HT-29 (cell line): ENCODE measurements at regions not wholly inside any gene's neighbourhood (a gene's known extent, or its start where the extent isn't known, plus 50 kb on each side); places are given as distances from the start of the nearest gene placed in this dataset.

Experiments
- DNase-seq: peaks from one replicate; pipeline ENCODE4 v3.0.0-alpha.2; 2015; ENCODE audit warnings: low spot score

DNA sequence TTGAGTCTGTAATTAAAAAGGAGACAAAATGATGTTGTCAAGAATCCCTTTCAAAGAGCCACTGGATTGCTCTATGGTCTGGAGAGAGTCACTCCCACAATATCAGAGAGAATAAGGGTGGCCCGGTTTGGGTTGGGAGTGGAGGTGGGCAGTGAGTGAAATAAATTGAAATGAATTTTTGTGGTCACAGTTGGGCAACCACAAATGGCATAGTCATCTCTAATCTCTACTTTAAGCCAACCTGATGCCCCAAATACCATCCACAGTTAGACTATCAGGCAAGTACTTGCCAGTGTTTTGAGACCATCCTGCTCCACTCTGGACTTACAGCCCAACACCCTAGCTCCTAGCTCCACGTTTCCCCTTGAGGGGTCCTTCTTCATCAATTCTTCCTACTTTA is 559.7 kb downstream of the BCL11A start:
- DNase-seq = no peak

DNA sequence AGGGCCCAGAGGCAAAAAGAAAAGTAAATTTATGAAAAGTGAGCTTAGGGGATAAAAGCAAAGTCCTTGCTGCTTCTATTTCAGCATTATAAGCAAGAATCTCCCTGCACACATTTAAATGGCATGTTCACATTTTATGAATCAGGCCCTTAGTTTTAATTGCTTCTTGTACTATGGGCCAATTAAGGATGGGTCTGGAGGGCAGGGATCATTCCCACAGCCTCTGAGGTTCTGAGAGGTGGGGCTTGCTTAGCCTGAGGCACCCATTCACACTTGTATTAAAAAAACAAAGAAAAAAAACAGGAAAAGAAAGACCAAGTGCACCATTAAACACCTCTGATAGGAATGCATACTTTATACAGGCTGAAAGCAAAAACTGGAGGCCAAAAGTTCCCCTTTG is 565.1 kb downstream of the BCL11A start:
- DNase-seq = no peak

- no peak for DNase-seq
Observed at GRCh38 chr2:59986511-59986910, 566.9 kb downstream of the BCL11A start.

GRCh38 chr2:59985923-59986322 is 567.5 kb downstream of the BCL11A start:
- DNase-seq = no peak

DNA sequence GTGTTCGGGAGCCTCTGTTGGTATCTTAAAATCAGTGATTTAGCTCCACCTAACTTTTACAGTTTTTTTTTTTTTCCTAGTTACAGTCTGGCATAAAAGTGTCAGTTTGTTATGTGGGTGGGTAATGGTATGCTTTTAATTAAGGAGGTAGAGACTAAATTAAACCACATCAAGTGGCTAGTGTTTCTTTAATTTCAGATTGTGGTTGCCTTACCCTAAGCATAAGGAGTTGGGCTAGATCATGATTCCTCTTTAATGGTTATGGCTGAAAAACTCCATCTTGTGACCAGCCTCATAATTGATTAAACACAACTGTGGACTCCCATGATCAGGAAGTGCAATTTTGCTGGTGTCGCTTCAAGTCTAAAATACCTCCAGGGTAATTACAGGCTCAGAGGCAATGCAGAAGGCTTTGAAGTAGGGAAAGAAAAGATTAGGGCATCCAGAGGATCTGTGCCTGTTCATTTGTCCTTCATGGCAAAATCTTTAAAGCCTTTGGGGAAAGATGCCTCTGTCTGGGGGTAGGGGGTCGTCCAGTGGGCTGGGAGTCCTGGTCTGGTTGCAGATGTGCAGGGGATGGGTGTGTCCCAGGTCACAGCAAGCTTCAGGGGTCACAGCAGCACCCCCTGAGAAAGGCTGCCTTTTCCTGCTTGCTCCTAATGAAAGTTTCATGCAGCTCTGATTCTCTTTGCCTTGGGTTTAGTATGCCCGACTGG is 579.2 kb downstream of the BCL11A start:
- DNase-seq = no peak

DNA sequence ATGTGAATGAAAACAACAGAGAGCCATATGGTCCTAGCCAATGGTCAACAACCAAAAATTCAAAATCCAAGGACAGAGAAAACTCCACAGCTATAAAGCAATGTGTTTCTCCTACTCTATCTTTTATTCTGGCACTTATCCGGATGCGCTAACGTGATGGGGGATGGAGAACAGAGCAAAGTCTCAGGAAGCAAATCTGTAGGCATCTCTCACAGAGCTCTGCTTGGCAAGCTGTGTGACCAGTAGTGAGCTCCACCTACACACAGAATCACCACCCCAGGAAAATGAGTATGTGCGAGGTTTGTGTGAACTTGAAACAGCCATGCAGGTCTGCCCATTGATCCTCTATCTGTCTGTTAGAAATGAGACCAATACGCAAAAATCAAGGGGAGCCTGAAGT is 584.3 kb downstream of the BCL11A start:
- DNase-seq = peak; percentile 1

- DNase-seq = no peak
Observed at GRCh38 chr2:59968441-59968840, 585.0 kb downstream of the BCL11A start.

GRCh38 chr2:59967691-59968090 is 585.8 kb downstream of the BCL11A start:
- no peak for DNase-seq

DNA sequence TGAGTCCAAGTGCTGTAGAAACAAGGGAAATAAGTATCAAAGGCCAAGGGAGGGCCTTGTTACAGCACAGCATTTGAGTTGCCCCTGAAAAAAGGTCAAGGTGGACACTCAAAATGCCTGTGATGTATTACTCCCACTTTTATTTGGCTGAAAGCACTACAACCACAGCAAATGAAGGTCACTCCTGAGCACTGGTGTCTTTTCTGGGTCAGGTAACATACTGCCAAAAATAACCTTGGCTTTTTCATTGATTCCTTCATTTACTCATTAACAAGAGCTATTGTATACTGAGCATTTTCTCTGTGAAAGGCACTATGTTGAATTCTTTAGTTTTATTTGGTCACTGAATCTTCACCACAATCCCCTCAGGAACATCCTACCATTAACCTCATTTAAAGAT is 590.3 kb downstream of the BCL11A start:
- no peak for DNase-seq

GRCh38 chr2:59961746-59962145 is 591.7 kb downstream of the BCL11A start:
- DNase-seq = no peak

DNA sequence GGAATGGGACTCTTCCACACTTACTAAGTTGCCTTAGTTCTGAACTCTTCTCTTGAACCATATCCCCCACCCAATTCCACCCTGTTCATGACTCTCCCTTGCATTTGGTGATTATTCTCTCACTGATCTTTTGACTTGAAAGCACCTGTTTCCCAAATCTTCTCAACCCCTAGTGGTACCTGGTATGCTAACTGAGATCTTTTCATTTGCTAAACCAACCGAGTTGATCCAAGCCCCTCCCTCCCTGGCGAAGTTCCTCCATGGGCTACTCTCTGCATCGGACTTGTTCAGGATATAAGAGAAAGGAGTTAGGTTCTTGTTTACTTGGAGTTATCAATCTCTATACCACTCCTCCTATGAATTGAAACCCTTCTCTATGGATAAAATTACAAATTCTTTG is 593.5 kb downstream of the BCL11A start:
- no peak for DNase-seq

GRCh38 chr2:59957504-59957903 is 596.0 kb downstream of the BCL11A start:
- no peak for DNase-seq

DNA sequence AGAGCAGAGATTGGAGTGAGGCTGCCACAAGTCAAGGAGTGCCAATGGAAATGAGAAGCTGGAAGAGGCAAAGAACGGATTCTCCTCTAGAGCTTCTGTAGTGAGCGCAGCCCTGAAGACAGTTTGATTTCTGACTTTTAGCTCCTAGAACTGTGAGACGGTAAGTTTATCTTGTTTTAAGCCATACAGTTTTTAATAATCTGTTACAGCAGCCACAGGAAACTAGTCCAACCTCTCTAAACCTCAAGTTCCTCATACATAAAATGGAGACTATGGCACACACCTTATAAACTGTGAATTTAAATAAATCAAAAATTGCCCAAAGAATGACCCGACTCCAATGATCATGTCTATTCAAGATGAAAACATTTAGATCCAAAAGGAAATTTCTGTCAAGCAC is 596.5 kb downstream of the BCL11A start:
- DNase-seq = no peak

- peak; percentile 2 for DNase-seq
Observed at GRCh38 chr2:59947917-59948541, 605.4 kb downstream of the BCL11A start.

GRCh38 chr2:59947209-59947608 is 606.2 kb downstream of the BCL11A start:
- no peak for DNase-seq

- DNase-seq = no peak
Observed at GRCh38 chr2:59939236-59939635, 614.2 kb downstream of the BCL11A start.

DNA sequence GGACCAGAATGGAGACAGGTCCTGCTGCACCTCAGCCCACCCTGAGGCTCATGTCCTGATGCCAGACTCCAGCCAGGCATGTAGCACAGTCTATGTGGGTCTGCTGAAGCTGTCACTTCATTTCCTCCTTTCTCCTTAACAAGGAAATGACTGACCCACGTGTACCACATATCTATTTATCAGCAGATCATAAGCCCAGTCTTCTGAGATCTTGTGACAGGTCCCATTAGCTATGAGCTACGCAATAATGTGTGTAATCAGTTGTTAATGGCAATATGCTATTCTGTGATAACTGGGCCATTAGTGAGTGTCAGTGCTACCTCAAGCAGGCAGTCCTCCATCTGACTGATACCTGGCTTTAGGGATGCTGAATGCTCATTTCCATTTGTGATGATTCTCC is 615.3 kb downstream of the BCL11A start:
- DNase-seq = no peak

DNA sequence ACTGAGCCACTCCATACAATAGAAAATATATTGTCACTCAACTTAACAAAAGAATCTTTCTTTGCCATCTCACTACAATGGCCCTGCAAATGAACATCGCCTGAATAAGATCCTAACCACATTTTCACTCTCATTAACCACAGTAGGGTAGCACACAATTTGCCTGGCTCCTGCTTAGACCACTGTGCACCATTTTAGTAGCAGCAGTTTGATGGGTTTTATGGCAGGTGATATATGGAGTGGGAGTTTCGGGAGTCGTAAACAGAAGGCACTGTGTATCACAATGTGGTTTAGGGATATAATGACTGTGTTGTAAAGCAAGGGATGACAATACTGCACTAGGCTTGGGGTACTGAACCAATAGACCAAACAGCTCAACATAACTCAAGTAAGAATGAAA is 617.4 kb downstream of the BCL11A start:
- DNase-seq = no peak

- DNase-seq = peak; percentile 21
Observed at GRCh38 chr2:59935005-59935404, 618.4 kb downstream of the BCL11A start.

GRCh38 chr2:59933948-59934347 is 619.5 kb downstream of the BCL11A start:
- DNase-seq = no peak

DNA sequence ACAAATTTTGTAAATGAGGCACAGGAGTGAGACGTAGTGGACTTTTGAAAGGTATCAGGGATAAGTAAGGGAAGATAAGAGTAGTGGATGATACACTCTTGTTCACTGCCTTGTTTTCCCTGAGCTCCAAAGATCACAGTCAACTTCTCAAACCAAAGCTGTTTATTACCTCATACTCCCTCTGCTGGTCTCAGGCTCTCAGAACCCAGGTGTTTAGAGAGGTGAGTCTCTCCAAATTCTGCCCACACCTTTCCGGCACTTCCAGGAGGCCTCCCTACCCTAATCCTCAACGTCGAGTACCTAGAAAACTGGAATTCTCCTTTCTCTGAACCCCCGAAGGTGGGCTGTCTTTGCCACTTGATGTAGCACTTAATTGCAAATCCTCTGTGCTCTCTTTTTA is 621.1 kb downstream of the BCL11A start:
- DNase-seq = peak; percentile 15

GRCh38 chr2:59930430-59930829 is 623.0 kb downstream of the BCL11A start:
- DNase-seq = no peak

- DNase-seq = no peak
Observed at GRCh38 chr2:59926731-59927130, 626.7 kb downstream of the BCL11A start.

GRCh38 chr2:59925321-59925720 is 628.1 kb downstream of the BCL11A start:
- no peak for DNase-seq
